ENCODE measurements at regions not wholly inside any gene's neighbourhood (a gene's known extent, or its start where the extent isn't known, plus 50 kb on each side); places are given as distances from the start of the nearest gene placed in this dataset.
"Not testable (repeated sequence)": the region's sequence is repeated elsewhere in the genome, so short reads cannot be mapped to it uniquely, and the experiment has no call there.

DNA sequence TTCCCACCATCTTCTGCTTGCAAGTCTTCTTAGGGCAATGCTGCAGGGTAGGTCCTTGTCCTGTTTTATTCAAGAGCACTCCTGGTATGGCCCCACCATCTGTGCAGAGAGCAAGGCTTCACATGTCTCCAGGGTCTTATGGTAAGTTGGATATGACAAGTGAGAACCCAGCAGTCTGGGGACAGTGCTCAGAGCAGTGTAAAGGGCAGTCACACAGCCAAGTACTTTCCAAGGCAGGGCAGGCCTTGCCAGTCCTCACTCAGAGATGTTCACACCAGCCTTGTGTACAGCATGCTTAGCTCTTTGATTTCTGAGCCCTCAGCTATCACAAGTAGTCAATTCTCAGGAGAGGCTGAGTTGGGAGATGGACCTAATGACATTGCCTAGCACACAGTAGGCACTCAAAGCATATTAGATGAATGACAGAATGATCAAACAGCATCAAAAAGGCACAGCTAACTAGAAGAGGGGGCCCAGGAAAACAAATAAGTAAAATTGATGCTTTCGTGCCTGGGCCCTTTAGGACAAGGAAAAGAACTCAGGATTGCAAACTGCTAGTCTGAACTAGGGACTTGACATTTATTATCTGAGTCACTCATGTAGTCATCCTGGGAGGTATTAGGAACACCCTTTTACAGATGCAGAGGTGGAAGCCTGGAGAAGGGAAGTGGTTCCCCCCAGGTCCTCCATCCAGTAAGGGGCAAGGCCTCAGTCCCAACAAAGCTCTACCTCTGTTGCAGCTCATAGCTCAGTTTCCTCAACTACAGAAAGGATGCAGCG lies 86.7 kb upstream of the CTAGE1 start:
- no peak for DNase-seq (ENCODE audit: low spot score)

DNA sequence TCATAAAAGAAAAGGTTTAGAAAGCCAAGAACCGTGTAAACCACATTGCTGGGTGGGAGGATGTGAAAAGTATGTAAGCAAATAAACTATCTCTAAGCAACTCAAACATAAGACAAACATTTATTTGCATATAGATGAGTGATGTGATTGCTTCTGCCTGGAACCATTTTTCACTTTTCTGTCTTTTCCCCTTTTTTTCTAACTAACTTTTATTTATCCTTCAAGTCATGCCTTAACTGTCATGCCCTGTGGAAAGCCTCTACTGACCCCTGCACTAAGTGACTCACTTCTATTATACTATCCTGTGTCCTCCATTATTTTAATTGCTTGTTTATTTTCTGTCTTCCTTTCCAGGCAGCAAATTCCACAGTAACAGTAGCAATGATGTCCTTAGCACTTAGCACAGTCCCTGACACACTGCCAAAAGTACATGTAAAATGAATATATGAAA lies 87.5 kb upstream of the CTAGE1 start:
- DNase-seq (ENCODE audit: low spot score) = no peak

DNA sequence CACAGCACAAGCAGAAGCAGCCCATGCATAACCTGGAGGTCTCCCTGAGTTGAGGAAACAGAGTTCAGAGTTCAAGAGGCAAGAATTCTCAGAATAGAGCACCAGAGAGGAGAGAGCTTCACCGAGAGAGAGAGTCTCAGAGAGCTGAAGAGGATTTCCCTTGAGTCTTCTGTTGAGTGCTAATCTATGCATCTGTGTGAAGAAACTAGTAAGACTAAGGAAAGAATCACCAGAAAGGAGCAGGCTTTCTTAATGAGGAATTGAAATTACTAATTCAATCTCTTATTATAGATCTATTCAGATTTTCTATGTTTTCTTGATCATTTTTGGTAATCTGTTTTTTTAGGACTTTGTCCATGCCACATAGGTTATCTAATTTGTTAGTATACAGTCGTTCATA lies 89.3 kb upstream of the CTAGE1 start:
- DNase-seq (ENCODE audit: low spot score) = no peak

DNA sequence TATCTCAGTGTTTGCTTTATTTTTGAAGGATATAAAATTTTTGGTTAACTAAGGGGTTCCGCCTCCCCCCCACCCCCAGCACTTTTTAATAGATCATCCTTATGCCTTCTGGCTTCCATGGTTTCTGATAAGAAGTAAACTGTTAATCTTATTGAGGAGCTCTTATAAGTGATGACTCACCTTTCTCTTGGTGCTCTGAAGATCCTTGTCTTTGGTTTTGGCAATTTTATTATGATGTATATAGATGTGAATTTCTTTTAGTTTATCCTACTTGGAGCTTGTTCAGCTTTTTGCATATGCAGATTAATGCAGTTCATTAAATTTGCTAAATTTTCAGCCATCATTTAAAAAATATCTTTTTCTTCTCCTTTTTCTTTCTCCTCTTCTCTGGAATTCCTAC lies 91.7 kb upstream of the CTAGE1 start:
- no peak for DNase-seq (ENCODE audit: low spot score)

DNA sequence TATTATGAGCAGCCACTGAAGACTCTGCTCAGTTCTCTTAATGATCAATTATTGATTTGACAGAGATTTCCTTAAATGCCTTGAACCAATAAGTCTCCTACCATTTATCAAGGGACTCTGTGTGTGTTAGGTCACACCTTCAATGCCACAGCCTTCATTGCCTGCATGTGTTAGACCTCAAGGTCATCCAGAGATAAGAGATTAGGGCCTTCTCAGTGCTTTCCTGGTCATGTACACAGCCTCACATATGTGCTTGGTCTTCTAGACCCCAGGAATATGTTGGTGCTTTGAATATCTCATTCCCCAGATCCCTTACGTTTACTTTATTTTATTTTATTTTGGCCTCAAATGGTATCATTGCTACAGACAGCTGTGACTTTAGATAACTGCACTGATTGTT lies 93.0 kb upstream of the CTAGE1 start:
- DNase-seq (ENCODE audit: low spot score) = no peak

DNA sequence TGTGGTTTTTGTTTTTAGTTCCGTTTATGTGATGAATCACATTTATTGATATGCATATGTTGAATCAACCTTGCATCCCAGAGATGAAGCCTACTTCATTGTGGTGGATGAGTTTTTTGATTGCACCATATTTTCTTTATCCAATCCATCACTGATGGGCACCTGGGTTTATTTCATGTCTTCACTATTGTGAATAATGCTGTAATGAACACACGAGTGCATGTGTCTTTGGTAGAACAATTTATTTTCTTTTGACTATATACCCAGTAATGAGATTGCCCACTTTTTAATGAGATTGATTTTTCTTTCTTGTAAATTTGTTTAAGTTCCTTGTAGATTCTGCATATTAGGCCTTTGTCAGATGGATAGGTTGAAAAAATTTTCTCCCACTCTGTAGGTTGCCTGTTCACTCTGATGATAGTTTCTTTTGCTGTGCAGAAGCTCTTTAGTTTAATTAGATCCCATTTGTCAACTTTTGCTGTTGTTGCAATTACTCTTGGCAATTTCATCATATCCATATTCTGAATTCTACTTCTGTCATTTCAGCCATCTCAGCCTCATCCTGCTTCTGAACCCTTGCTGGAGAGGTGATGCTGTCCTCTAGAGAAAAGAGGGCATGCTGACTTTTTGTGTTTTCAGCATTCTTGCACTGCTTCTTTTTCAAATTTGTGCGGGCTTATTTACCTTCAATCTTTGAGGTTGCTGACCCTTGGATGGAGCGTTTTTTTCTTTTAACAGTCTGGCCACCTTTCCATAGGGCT lies 96.2 kb upstream of the CTAGE1 start:
- DNase-seq (ENCODE audit: low spot score) = no peak

DNA sequence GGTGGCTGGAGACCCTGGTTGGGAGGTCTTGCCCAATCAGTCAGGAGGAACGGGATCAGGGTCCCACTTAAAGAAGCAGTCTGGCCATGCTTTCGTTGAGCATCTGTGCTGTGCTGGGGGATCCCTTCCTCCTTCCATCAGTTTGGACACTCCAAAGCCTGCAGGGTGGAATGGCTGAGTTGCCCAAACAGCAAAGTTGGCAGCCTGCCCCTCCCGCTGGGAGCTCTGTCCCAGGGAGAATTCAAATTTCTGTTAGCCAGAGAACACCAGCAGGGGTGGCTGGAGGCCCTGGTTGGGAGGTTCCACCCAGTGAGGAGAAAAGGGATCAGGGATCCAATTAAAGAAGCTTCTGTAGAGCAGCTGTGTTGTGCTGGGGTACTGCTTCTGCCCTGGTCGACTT lies 96.9 kb upstream of the CTAGE1 start:
- DNase-seq (ENCODE audit: low spot score) = no peak

DNA sequence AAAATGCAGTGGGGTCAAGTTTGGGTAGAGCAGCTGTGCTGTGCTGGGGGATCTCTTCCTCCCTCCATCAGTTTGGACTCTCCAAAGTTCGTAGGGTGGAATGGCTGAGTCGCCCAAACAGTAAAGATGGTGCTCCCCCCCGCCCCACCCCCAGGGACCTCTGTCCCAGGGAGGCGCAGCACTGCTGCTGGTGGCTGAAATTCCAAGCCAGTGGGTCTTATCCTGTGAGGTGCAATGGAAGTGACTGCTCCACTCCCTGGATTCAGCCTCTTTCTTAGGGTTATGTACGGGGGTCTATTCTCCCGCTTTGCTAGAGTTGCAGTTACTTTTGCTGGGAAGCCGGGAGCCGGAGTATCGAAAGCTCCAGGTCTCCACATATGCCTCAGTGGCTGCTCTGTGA lies 97.5 kb upstream of the CTAGE1 start:
- no peak for DNase-seq (ENCODE audit: low spot score)

DNA sequence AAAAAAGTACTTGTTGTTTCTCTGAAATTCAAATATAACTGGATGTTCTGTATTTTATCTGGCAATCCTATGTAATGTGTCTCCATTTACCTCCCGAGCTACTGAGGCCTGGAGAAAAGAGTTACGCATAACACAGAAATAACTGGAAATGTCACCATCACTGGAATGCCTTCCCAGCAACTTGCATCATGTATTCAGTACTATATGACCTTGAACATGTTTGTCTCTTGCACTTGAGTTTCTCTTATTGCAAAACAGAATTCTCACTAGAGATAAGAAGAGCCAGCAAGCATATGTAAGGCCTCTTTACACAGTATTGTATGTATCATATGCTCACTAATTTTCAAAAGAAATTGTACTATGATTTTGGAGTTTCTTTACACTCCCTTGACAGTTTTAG lies 99.6 kb upstream of the CTAGE1 start:
- no peak for DNase-seq (ENCODE audit: low spot score)

DNA sequence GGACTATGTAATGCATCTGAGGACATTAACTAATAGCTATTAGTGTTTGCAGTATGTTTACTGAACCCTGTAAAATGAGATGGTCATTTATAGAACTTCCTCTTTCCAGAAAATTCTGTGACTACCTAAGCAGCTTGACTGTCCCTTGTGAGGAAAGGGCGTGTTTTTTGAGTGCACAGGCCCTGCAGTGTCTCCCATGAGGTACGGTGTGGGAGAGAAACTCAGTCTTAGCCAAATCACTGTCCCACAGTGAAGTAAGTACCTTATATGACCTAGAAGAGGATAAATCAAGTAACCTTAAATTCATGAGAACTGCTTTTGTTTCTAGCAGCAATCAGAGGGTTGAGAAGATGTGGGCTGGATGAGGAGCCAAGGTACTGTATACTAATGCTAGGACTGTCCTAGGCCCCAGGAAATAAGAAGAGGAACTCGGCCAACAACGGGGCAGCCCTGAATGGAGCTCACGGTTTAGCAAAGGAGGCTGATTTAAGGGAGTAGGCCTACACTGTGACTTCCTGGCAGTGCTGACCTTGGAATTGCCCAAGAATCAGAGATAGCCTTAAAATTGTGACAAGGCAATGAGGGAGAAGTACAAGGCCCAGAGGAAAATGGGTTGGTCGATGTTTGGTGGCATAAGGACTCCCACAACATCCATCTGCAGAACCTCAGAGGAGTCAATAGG lies 103.5 kb upstream of the CTAGE1 start:
- no peak for DNase-seq (ENCODE audit: low spot score)

DNA sequence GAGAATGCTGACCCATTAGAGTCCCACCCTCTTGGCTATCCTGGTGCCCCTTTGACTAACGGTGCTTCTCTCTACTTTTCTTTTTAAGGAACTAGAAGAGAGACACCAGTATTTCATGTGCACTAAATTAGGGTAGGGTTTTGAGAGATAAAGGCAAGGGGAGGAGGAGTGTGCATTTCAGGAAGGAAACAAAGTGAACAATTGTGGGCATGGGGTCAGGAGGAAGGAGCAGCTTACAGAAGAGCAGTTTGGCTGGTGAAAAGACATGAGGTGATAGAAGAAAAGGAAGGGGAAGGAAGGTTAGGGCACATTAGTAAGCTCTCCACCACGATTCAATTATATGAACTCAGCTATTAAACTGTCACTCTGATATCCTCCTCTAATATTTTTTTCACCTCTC lies 105.8 kb upstream of the CTAGE1 start:
- DNase-seq (ENCODE audit: low spot score) = no peak

DNA sequence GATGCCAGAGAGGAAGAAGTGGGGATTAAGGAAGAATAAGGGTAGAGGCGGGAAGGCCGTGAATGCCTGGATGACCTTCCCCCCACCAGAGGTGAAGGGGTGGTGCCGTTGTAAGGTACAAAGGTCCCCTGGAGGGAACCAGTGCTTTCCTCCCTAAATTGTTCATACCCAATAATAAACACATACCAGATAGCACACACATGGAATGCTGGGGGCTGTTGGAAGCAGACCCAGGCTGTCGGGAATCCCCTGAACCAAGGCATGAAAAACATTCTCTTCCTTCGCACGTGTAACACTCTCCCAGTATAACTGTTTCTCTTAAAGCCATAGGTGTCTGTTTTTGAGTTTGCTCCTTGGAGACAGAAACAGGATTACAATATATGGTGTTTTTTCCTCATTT lies 107.1 kb upstream of the CTAGE1 start:
- no peak for DNase-seq (ENCODE audit: low spot score)

DNA sequence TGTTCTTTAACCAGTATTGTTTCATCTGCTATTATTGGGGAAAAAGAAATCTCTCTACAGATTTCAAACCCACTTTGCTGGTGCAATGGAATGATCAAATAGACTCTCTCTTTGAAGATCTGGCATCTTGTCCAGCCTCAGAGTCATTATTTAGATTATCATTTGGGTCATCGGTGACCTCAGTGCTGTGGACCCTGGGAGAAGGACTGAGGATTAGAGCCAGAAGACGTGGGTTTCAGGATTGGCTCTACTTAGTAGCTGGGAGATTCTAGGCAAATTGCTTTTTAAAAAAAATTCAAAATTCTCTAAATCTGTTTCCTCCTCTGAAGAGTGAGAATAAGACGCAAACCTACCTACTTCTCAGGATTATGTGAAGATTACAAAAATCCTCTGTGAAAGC lies 107.6 kb upstream of the CTAGE1 start:
- DNase-seq (ENCODE audit: low spot score) = no peak

DNA sequence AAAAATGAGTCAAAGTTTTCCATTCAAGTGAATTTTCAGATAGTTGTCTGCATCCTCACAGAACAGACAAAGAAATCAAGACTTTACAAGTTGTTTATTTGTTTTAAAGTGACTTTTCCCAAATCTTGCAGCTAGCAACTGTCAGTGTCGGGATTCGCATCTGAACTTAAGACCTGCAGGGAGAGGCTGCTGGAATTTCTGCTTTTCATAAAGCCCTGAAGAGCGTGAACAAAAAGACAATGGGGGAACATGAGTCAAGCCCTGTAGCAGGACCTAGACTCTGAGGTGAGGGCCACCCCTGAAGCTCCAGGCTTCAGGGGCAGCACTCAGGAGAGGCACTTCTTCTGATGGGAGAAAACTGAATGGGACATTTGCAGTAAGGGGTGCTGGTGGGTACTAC lies 108.2 kb upstream of the CTAGE1 start:
- no peak for DNase-seq (ENCODE audit: low spot score)

DNA sequence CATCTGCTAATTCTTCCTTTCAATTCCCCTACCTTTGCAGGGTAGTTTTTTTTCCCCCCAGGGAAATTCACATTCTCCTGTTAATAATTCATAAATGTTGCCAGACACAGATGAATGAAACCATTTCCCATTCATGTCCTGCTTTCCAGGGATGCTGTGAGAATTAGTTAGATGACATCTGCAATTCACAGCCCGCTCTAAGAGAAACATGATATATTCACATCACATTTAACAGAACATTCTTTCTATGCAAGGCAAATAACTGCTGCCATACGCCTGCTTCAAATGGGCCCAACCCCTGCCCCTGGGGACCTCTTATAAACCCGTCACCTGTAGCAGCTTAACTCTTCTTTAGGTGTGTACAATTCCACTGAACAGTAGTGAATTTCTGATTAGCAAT lies 110.6 kb upstream of the CTAGE1 start:
- no peak for DNase-seq (ENCODE audit: low spot score)

DNA sequence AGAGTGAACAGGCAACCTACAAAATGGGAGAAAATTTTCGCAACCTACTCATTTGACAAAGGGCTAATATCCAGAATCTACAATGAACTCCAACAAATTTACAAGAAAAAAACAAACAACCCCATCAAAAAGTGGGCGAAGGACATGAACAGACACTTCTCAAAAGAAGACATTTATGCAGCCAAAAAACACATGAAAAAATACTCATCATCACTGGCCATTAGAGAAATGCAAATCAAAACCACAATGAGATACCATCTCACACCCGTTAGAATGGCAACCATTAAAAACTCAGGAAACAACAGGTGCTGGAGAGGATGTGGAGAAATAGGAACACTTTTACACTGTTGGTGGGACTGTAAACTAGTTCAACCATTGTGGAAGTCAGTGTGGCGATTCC lies 117.0 kb upstream of the CTAGE1 start:
- not testable (repeated sequence) for DNase-seq (ENCODE audit: low spot score)

DNA sequence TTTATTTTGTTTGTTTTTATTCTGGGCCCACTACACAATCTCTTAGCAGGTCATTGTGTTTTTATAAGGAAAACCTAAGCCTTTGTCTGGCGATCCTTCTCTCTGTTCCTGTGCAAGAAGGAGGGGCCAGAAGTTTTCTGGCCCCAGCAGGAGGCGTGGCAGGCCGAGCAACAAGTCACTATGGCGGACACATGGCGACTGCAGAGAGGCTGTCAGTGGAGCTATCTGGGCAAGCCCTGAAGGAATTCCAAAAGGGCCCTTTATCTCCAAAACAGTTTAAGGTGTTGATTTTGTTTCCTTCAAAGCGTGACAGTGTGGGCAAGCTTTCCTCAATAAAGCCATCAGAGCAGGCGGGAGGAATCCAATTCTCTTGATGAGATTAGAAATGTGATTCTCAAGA lies 118.8 kb upstream of the CTAGE1 start:
- DNase-seq (ENCODE audit: low spot score) = no peak

DNA sequence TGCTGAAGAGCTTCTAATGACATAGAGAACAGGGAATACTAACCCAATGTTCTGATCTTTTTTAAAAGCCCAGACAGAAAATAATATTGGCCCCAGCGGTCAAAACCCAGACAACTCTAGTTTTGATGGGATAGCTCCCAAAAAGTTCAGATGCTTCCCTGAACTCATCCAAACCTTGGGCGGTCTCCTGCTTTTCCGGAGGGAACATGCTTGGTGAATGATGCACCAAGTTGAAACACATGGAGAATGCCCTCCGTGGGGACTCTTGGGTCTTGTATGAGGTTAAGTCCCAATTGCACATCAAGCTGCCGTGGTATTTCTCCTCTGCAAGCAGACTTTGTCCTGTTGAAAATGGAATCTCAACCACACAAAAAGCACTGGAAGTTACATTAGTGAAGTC lies 120.7 kb upstream of the CTAGE1 start:
- no peak for DNase-seq (ENCODE audit: low spot score)

DNA sequence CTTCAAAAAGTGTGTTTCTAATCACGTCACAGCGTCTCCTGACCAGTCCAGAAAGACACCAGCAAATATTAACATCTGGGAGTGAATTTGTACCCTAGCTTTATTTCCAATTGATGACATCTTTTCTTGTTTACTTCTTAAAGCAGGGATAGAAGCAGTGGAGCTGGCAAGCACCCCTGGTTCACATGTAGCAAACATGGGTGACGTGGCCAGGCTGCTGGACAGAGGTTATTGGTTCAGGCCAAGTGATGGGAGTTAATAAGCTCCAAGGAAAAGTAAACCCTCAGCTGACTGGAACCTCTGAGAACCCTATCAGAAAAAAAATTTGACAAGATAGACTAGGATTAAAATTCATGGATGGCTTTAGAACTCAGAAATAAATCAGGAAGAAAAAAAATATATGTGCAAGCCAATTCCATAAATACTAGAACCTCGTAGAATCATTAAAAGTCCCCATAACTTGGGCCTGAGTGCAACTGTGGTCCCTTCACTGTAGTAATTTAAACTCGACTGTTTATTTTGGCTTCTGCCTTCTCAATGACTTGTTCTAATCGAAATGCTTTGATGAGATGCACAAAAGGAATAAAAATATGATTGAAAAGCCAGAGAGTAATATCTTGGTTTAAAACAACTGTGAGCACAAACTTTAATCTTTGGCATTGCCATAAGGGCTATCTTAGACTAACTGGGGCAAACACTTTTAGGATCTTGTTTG lies 121.5 kb upstream of the CTAGE1 start:
- no peak for DNase-seq (ENCODE audit: low spot score)

DNA sequence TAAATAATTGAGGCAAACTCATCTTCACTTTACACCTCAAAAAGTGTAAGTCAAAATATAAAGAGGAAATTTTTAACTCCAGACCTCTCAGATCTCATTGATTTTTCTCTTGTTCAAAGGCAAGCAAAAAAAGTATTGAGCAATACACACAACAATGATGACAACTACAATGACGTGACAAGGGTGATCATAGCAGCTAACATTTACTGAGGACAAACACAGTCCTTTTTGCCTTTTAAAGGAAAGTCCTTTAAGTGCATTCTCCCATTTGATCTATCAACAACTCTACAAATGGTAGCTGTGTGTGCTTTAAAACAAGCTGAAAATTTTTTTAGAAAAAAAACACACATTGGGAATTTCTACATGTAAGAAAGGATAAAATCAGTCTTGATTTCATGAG lies 123.5 kb upstream of the CTAGE1 start:
- DNase-seq (ENCODE audit: low spot score) = no peak

DNA sequence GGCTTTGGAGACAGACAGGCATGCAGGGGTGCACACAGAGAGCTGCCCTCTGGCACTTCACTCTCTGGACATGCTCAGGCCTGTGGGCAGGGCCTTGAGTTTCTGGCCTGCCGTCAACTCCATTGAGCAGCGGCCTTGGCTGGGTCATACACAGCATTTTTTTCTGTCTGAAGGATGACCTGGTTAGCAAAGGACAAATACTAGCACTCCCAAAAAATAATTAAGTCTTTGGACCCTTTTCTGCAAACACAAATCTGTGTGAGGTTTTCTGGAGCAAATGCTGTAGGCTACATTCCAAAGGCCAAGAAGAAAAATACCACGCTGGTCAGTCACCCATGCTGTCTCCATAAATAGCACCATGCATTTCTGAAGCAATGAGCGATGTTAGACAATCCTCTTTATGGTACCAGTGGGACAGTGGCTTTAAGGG lies 124.7 kb upstream of the CTAGE1 start:
- DNase-seq (ENCODE audit: low spot score) = no peak

DNA sequence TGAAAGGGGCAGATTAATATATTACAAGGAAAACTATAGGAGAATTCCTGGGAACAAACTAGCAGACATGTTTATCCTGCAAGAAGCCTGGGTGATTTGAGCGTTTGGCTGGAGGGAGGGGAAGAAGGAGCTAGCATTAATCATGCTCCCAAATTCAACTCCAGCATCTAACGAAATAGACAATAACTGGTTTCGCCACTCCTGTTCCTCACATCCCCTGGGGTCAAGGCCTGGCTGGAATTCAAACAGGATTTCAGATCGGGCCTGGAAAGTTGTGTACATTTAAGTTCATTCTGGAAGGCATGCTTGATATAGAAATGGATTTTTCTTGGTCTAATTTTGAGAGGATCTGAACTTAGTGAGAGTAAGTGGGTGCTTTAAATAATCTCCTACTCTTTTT lies 126.1 kb upstream of the CTAGE1 start:
- DNase-seq (ENCODE audit: low spot score) = no peak
